ENCODE measurements at regions not wholly inside any gene's neighbourhood (a gene's known extent, or its start where the extent isn't known, plus 50 kb on each side); places are given as distances from the start of the nearest gene placed in this dataset.

DNA sequence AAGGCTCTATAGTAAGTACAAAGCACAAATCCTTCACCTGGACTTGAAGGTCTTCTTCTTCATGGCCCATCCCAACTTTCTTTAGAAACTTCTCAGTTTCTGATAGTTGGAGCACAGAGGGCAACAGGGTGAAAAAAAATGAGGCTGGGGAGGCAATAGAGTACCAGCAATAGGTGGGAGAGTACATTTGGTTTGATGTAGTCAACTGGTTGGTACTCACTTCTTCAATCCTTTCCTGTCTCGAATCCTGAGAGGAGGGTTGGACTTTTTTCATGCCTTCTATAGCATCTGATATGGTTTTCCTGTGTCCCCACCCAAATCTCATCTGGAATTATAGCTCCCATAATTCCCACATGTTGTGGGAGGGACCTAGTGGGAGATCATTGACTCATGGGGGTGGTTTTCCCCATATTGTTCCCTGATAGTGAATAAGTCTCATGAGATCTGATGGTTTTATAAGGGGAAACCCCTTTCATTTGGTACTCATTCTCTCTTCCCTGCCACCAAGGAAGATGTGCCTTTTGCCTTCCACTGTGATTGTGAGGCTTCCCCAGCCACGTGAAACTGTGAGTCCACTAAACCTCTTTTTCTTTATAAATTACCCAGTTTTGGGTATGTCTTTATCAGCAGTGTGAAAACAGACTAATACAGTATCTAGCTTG, 75.9 kb upstream of the LCLAT1 start:
- DNase-seq (ENCODE audit: low spot score): no peak

DNA sequence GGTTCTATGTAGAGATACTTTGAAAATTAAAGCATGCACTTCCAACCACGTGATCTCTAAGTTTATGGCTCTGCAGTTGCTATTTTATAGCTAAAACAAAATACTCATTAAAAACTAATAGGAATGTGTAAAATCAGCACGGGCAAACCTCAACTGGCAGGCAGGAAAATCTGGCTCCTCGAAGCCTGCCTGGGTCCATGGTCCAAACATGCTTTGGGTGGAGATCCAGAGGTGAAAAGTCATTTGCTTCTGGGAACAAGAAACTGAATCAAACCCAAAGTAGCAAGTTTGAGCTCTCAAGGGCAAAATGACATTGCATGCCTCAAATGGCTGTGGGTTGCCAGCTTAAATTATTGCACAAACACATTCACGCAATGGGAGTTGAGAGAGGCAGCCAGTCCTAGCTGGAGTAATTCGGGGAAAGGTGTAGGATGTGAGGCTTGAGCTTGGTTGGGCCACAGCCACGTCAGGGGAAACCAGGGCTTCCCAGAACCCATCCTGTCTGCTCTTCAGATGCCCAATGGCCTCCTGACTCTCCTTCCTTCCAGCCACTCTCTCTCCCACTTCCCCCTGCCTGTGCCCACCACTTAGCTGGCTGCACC, 75.2 kb upstream of the LCLAT1 start:
- DNase-seq (ENCODE audit: low spot score): no peak

DNA sequence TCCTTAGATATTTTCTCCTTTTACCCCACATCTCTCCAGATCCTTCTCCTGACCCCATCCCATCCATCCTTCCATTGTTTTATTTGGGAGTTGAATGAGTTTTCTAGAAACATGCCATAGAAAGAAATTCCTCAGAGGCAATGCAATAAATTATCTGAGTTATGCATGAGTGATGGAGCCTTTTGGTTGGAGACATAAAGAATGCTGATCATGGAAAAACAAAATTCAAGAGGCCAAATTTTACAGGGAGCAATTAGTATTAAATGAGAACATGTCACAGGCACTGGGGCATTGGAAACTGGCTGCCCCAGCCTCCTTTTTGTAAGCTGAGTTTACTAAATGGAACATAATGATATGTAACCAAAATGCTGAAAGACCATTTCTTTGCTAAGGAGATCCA, 74.2 kb upstream of the LCLAT1 start:
- no peak for DNase-seq (ENCODE audit: low spot score)

- DNase-seq (ENCODE audit: low spot score): no peak
Measured at GRCh38 chr2:30373881-30374302, 73.2 kb upstream of the LCLAT1 start.

DNA sequence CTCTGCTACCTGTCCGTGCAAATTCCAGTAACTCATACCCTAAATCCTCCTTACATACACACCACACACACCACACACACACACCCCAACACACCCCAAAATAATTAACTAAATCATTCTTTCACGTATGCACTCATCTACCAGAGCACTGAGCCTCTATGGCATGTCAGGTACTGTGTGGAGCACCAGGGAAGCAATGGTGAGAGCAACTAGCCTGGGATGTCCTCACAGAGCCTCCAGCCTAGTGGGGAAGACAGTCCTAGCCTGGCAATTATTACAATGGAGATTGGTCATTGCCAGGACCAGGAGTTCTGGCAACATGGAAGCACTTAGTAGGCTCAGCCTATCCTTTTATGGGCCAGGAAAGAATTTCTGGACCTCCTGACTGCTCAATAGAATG, 72.7 kb upstream of the LCLAT1 start:
- no peak for DNase-seq (ENCODE audit: low spot score)

DNA sequence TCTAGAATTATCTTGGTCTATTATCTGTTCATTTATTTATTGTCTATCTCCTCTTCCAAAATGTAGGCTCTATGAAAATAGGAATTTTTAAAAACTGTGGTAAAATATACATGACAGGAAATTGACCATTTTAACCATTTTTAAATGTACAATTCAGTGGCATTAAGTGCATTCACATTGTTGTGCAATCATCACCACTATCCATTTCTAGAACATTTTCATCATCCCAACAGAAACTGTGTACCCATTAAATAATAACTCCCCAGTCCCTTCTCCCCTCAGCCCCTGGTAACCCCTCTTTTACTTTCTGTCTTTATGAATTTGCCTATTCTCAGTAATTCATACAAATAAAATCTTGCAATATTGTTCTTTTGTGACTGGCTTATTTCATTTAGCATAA, 71.1 kb upstream of the LCLAT1 start:
- DNase-seq (ENCODE audit: low spot score): no peak

GRCh38 chr2:30379481-30379880, 67.6 kb upstream of the LCLAT1 start:
- DNase-seq (ENCODE audit: low spot score): no peak

- no peak for DNase-seq (ENCODE audit: low spot score)
Measured at GRCh38 chr2:30380824-30381223, 66.2 kb upstream of the LCLAT1 start.

DNA sequence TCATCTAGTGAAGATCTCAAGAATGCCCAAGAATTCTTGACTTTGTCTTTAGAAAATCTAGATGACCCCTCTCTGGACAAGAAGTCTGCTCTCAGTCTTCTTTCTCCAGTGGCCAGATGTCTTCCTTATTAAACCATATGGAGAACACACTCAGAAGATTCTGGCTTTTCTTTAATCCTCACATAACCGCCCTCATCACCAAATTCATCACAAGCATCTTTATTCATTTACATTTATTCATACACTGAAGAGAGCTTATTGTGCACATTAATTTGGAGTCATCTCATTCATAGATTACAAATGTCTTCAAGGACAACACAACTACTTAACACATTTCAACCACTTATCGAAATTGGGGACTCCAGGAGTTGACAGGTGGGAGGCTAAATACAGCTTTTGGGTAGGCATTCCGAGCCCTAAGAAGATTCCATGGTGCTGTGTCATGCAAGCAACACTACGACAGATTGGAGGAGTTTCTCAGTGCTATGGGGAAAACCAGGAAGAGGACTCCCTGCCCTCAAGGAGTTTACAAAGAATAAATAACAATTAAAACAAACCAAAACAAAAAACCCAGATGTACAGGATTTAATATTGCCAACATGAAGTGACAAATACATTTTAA, 64.8 kb upstream of the LCLAT1 start:
- no peak for DNase-seq (ENCODE audit: low spot score)

- DNase-seq (ENCODE audit: low spot score): no peak
Measured at GRCh38 chr2:30382995-30383394, 64.1 kb upstream of the LCLAT1 start.

DNA sequence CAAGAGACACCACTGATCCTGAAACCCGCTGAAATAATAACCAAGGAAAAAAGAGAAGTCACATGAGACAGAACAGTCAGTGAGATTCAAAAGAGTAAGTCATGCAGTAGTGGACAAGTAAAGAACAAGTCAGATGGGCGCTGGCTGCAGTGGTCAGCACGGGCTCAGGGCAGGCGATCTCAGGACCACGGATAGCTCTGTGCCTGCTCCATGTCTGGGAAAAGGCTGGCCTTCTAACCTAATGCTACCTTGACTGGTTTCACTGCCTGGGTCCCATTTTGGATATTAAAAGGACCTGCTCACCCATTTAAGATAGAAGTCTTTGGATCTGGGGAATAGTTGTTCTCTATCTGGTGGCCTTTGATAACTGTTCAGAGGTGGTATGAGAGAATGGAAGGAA, 61.7 kb upstream of the LCLAT1 start:
- peak; percentile 72 for DNase-seq (ENCODE audit: low spot score)

DNA sequence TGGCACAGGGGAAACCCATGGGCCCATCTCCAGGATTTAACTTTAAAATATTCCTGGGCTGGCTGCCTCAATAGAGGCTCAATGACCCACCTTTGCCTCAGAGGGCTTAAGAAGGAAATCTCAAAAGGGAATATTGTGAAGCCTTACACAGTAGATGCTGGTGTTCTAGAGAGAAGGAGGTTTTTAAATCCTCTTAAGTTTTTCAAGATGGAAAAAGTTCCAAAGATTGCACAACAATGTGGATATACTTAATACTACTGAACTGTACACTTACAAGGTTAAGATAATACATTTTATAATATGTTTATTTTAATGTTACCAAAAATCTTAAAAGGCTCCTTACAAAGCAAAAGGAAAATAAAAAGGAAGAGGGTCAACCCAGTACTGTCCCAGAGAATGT, 54.9 kb upstream of the LCLAT1 start:
- no peak for DNase-seq (ENCODE audit: low spot score)

- DNase-seq (ENCODE audit: low spot score): no peak
Measured at GRCh38 chr2:30393510-30393909, 53.5 kb upstream of the LCLAT1 start.

DNA sequence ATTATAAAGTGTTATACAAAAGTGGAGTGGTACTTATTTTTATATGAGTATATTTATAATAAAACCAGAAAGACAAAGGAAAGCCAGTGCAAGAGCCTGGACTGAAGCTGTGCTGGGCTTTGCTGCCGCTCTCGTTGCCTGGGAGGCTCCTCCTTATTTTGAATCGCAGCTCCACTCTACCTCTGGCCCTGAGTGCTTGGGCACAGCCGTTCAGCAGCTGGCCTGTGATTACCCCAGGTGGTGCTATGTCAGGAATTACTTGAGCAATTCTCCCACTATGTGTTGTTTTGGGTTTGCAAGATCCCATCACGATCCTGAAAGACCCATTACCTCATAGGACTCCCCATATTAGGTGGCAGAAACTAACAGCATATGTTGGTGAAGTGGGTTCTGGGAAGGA, 53.0 kb upstream of the LCLAT1 start:
- no peak for DNase-seq (ENCODE audit: low spot score)

- DNase-seq (ENCODE audit: low spot score): no peak
Measured at GRCh38 chr2:30396436-30397232, 50.4 kb upstream of the LCLAT1 start.
